ENCODE measurements at regions not wholly inside any gene's neighbourhood (a gene's known extent, or its start where the extent isn't known, plus 50 kb on each side); places are given as distances from the start of the nearest gene placed in this dataset.

GRCh38 chr10:60463746-60464145 lies 74.1 kb upstream of the ANK3 start:
- no peak for DNase-seq

DNA sequence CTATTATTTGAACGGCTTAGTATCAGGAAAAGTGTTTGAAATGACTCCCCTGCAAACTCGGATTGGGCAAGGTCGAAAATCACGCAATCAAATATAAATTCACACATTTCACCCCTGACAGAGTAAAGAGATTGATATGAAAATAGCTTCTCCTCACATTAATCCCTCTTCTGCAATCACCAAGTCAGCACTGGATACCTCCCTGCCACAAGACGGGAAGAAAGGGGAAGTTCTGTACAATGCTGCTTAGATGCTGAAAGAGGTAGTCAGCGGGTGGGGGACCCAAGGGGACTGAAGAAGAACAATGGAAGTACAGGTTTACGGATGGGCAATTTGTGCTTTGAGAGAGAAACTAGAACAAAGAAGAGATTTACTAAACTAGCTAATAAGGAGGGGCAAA lies 72.0 kb upstream of the ANK3 start:
- no peak for DNase-seq

- no peak for DNase-seq
Observed at GRCh38 chr10:60459701-60460457, 70.2 kb upstream of the ANK3 start.

DNA sequence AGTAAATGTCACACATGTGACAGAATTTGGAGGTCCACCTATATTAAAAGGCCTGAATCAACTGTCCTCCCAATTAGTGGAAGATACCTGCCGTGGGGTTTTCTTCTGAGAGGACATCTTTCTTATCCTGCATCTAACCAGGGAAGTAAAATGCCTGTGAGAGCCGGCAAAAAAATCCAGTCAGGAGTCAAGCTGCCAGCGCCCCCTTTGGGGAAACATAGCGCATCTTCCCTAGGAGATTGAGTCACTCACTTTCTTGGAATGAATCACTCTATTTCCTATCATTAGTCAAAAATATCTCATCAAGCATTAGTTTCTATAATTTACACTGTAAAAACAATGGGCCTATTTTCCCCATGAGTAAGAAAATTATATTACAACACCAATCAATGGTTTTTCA lies 66.4 kb upstream of the ANK3 start:
- DNase-seq, result no peak

GRCh38 chr10:60454336-60454735 lies 64.7 kb upstream of the ANK3 start:
- no peak for DNase-seq

GRCh38 chr10:60453036-60453435 lies 63.4 kb upstream of the ANK3 start:
- DNase-seq, result no peak

- no peak for DNase-seq
Observed at GRCh38 chr10:60450291-60450690, 60.6 kb upstream of the ANK3 start.

GRCh38 chr10:60448246-60448645 lies 58.6 kb upstream of the ANK3 start:
- DNase-seq, result no peak

- no peak for DNase-seq
Observed at GRCh38 chr10:60446851-60447250, 57.2 kb upstream of the ANK3 start.

GRCh38 chr10:60446070-60446833 lies 56.6 kb upstream of the ANK3 start:
- DNase-seq, result no peak

DNA sequence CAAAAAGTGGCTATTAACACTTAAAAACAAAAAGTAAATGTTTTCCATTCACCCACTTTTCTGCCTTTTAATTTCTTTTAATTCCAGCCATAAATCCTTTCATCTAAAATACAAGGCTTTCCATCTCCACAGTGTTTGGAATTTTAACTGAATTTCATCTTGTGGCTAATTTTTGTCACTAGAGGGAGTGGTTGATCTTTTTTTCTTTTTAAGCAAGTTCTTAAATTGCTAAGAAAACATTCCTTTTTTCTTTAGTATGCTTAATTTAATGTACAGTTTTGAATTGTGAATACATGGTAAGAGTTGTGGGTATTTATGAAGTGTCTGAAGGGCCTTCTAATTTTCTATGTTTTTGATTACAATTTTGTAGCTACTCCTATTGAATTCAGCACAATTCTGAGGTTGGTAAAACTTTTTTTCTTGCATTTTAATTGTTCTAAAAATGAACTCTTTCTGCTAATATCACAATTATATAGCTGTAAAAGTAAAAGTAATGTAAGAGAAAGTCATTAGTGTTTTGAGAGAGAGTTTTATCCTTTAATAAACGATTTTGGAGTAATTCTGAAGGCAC lies 54.9 kb upstream of the ANK3 start:
- DNase-seq, result no peak

- DNase-seq, result no peak
Observed at GRCh38 chr10:60443346-60443745, 53.7 kb upstream of the ANK3 start.

GRCh38 chr10:60441515-60441914 lies 51.8 kb upstream of the ANK3 start:
- DNase-seq, result no peak

GRCh38 chr10:60439641-60440040 lies 50.0 kb upstream of the ANK3 start:
- no peak for DNase-seq
